GM13977 (cell line): ENCODE measurements at regions not wholly inside any gene's neighbourhood (a gene's known extent, or its start where the extent isn't known, plus 50 kb on each side); places are given as distances from the start of the nearest gene placed in this dataset.

ENCODE experiments used
- DNase-seq: peaks from one replicate; pipeline ENCODE4 v3.0.0; 2012; ENCODE audit warnings: low spot score
- in situ Hi-C: fragments of 300-500 bp; cut with MboI; formaldehyde crosslinking; loops from one replicate; pipeline ENCODE4 v1.12.0; 2022; ENCODE audit warnings: low sequenced_read_pairs, low pct_unique_long_range_greater_than_20kb, mixed read lengths, inconsistent platforms; ENCODE audit not compliant: unreplicated experiment
- TF ChIP-seq, protein P1 (sequence below): IDR thresholded peaks from 2 replicates; pipeline ENCODE4 v1.5.1; 2012; ENCODE audit warnings: mild to moderate bottlenecking, control low read depth; ENCODE audit not compliant: insufficient read depth; ENCODE audit errors: extremely low read depth, missing control alignments

DNA sequence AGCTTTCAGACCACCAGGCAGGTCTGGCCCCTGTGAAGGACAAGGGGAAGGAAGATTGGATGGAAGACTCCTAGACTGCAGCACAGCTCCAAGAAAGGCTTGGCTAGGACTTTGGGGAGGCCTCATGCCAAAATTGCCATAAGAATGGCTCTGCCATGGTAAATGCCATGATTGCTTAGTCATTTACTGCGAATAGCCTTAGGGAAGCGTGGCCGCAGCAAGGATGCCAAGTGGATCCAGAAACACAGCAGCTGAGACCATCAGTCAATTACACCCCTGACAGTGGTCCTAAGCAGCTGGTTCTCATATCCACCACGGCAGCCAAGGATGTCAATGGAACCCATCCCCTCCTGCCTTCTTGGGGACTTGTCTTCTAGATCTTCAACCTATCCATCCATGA is 88.2 kb upstream of the AUTS2 start:
- DNase-seq: no peak
- in situ Hi-C loops: no loop called here
- TF ChIP-seq, protein P1, sequence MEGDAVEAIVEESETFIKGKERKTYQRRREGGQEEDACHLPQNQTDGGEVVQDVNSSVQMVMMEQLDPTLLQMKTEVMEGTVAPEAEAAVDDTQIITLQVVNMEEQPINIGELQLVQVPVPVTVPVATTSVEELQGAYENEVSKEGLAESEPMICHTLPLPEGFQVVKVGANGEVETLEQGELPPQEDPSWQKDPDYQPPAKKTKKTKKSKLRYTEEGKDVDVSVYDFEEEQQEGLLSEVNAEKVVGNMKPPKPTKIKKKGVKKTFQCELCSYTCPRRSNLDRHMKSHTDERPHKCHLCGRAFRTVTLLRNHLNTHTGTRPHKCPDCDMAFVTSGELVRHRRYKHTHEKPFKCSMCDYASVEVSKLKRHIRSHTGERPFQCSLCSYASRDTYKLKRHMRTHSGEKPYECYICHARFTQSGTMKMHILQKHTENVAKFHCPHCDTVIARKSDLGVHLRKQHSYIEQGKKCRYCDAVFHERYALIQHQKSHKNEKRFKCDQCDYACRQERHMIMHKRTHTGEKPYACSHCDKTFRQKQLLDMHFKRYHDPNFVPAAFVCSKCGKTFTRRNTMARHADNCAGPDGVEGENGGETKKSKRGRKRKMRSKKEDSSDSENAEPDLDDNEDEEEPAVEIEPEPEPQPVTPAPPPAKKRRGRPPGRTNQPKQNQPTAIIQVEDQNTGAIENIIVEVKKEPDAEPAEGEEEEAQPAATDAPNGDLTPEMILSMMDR: no peak

DNA sequence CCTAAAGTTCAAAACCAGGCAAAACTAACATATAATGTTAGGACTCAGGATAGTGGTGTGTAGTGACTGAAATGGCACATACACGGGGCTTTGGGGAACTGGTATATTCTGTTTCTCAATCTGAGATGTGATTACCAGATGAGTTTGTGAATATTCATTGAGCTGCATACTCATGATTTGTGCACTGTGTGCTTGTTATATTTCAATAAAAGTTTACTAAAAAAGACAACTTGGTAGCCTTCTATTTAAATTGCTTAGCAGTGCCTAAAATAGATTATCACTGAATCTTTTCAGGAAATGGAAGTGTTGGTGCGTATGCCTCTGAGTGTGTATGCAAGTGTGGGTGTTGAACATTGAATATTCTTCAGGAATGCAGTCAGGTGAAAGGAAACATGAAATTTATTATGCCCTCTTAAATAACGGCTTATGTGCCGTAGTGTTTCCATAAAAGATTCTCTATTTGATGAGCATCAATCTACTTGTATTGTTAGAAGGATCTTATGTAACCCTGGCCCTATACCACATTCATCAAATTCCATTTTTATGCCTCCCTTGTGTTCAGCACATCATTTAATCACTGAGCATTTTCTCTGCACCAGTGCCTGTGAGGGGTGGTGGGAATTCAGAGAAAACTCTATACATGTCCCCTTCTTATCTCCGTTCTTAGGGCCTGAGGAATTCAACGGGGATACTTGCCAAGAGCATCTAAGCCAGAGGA is 82.6 kb upstream of the AUTS2 start:
- no peak for DNase-seq
- in situ Hi-C loops: no loop called here
- TF ChIP-seq, protein P1: no peak

DNA sequence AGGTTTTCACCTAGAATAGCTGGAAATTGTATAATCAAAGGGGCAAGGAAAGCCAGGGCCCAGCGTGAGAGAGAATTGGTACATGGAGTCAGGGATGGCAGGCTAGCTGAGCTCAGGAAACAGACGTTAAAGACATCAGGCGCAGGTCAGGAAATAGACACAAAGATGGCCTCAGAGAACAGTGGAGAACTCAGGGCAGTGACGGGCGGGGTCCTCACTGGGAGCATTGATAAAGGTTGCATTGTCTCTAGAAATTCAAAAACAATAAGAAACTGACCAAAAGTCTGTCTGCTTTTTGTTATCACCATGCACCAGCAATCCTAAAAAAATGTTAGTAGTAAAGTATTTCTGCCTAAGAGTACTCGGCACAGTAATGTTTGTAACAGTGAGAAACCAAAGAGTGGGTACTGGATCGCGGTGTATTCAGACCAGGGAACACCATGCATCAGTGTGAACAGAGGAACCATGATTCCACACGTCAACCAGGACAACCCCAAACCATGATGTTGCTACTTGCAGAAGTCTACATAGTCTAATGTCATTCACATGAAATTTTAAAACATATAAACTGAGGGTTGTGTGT is 81.9 kb upstream of the AUTS2 start:
- in situ Hi-C loops: no loop called here
- no peak for DNase-seq
- TF ChIP-seq, protein P1: no peak

DNA sequence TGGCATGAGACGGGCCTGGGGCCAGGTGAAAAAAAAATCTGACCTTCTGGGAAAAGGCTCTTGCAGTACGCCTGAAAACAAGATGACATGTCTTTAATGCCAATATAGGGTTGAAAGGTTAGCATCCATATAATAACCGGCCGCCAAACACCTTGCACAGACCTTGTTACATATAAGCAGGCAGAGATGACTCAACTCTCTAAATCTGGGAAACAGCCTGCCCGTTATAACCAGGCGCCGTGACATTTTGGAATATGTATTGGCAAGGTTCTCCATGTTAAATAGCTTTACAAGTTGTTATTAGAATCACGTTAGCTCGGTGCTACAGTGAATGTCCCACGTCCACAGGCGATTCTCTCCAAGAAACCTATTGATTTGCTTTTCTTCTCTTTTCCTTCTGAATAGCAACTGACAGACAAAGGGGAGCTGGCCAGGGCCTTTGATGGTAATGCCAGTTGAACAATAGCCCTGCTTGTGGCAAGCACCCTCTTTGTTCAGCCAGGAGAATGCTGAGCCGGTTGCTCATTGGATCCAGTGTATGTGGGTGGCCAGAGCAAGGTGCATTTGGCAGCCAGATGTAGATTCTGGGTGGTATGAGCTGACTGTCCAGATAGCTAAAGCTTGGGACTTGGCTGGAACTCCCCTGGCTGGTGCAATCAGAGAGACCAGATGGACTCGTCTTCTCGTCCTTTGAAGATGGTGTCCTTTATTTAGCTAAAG is 80.1 kb upstream of the AUTS2 start:
- TF ChIP-seq, protein P1: no peak
- in situ Hi-C loops: no loop called here
- DNase-seq: no peak

DNA sequence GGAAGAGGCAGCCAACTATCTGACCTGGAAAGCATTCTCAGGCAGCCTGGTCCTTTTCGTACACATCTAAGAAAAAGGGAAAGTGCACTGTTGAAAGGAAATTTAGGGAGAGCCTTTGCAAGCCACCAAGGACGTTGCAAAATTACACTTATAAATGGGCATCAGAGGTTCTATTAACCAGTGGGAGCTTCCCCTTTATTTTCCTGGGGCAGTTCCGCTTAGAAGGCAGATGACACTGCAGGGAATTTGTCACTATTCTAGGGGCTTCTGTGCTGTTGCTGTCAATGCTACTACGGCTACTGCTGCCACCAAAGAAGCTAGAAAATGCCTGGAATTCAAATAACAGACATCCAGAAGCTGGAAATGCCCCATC is 79.6 kb upstream of the AUTS2 start:
- in situ Hi-C loops: no loop called here
- TF ChIP-seq, protein P1: no peak
- no peak for DNase-seq

DNA sequence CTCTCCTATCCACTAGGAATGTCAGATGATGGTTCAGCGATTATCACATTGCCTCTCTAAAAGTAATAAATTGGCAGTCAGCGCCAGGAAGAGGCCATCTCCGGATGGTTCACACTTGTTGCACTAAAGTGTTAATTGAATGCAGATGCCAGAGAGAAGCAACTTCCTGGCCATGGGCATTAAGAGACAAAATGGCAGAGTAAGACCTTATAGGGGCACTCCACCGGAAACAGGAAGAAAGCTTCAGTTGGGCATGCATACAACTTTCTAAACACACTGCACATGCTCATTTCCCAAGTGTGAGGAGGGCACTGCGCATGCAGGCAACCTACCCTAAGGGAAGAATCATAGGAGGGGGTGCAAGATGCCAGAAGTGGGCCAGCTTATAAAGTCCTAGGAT is 71.7 kb upstream of the AUTS2 start:
- in situ Hi-C loops: no loop called here
- DNase-seq: no peak
- TF ChIP-seq, protein P1: no peak
